ENCODE measurements at regions not wholly inside any gene's neighbourhood (a gene's known extent, or its start where the extent isn't known, plus 50 kb on each side); places are given as distances from the start of the nearest gene placed in this dataset.

DNA sequence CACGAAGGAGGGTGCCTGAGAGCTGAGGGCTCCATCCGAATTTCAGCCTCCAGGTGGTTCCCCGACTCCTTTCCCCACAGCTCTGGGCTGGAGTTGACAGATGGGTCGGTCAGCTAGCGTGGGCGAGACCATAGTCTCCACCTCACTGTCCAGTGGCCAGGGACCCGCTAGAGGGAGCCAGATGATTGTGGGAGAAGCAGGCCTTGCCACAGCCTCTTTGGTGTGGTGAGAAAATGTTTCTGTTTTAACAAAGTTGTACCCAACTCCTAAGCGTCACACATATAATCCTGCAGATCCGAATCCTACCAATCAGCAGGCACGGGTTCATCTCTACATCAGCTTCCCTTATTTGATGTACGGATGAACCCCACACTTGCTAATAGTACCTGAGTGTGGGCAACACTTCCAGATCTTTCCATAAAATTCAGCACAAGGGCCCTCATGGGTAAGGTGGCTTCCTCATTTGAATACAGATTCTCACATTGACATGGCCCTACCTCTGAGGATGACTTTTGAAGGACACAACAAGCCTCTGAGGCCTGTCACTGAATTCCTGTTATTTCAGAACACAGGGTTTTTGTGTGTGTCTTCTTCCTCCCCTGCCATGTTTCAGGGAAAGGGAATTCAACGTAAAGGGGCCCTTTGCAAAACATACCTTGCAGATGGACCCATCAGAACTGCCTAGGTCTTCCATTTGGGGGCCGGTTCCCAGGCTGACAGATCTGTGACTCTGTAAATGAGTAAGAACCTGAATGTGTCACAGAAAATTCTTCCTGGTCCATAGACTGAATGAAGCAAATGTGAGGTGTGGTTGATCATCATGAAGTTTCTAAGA lies 103.2 kb upstream of the DUSP22 start:
- Histone ChIP-seq H3K4me1 (no peaks in the 10 kb centered on the region), H3K27me3 (no peaks in the 10 kb centered on the region), H3K27ac (no peak overlapping the region), H3K9ac (ENCODE audit: low read depth in 2 of 2, low read length in 2 of 2) (no peak overlapping the region), H3K36me3 (no peaks in the 10 kb centered on the region), H3K4me3 (no peak overlapping the region), H3K9me3 (no peaks in the 10 kb centered on the region)
- TF ChIP-seq, protein P1, sequence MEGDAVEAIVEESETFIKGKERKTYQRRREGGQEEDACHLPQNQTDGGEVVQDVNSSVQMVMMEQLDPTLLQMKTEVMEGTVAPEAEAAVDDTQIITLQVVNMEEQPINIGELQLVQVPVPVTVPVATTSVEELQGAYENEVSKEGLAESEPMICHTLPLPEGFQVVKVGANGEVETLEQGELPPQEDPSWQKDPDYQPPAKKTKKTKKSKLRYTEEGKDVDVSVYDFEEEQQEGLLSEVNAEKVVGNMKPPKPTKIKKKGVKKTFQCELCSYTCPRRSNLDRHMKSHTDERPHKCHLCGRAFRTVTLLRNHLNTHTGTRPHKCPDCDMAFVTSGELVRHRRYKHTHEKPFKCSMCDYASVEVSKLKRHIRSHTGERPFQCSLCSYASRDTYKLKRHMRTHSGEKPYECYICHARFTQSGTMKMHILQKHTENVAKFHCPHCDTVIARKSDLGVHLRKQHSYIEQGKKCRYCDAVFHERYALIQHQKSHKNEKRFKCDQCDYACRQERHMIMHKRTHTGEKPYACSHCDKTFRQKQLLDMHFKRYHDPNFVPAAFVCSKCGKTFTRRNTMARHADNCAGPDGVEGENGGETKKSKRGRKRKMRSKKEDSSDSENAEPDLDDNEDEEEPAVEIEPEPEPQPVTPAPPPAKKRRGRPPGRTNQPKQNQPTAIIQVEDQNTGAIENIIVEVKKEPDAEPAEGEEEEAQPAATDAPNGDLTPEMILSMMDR (IDR thresholded peaks at IDR 0.05), result peak; percentile 67
- peak; percentile 79 for DNase-seq
- intact Hi-C loops (cut with DNase I), result no loop called here

DNA sequence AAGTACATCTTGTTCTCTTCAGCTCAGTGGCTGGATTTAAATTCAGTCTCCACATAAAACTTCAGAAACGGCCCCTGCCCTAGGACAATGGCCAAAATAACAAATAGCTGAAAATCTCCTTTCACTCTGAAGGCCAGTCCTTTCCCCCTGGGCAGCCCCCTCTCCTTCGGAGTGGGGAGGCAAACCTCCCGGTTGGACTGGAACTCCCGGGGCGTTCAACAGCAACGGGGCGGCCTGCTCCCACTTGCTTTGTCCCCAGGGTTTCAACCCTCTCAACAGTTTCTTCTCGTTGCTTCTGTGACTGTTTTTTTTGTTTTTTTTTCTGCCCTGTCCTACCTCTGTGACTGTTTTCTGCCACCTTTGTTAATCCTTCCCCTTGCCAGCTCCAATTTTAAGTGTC lies 102.6 kb upstream of the DUSP22 start:
- Histone ChIP-seq H3K36me3 (no peaks in the 10 kb centered on the region), H3K27me3 (no peaks in the 10 kb centered on the region), H3K27ac (no peak overlapping the region), H3K9me3 (no peaks in the 10 kb centered on the region), H3K4me3 (no peak overlapping the region), H3K9ac (ENCODE audit: low read depth in 2 of 2, low read length in 2 of 2) (no peak overlapping the region), H3K4me1 (no peaks in the 10 kb centered on the region)
- intact Hi-C loops (cut with DNase I), result no loop called here
- no peak for DNase-seq
- TF ChIP-seq, protein P1 (IDR thresholded peaks at IDR 0.05), result no peak

DNA sequence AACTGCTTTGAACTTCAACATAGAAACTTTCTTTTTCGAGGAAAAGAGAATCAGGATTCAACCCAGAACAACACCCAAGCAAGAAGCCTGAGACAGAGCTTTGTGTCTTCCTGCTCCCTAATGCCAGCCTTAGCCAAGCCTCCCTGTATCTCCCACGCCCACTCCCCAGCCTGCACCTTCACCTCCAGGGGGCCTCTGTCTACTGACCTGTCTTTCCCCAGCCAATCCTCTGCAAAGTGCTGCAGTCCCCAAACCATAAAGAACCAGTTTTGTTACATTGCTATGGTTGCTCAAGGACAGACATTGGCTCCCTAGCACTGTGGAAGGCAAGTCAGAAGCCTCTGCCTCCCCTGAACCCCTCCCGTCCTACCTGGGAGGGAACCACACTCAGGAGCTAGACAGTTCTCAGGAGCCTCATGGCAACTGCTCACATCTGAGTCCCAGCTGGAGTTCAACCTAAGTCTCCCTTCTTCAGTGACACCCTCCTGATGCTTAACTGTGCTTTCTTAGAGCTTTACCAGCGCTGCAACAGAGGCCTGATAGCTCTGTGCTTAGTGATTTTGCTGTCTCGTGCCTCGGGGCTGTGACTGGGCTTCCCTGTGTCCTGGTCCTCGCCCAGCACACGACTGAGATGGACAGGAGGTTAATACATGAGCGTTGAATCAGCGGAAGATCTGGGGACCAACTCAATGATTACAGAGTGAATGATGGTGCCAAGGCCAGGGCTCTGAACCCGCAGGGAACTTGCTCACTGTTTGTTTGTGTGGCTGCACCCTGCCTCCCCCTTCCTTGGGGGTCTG lies 101.5 kb upstream of the DUSP22 start:
- intact Hi-C loops (cut with DNase I), result no loop called here
- H3K4me3 ChIP-seq, result no peak overlapping the region
- no peaks in the 10 kb centered on the region for H3K27me3 ChIP-seq
- H3K36me3 ChIP-seq, result no peaks in the 10 kb centered on the region
- H3K27ac ChIP-seq, result no peak overlapping the region
- no peaks in the 10 kb centered on the region for H3K9me3 ChIP-seq
- DNase-seq, result no peak
- H3K4me1 ChIP-seq, result no peaks in the 10 kb centered on the region
- TF ChIP-seq, protein P1 (IDR thresholded peaks at IDR 0.05), result no peak
- no peak overlapping the region for H3K9ac ChIP-seq (ENCODE audit: low read depth in 2 of 2, low read length in 2 of 2)

DNA sequence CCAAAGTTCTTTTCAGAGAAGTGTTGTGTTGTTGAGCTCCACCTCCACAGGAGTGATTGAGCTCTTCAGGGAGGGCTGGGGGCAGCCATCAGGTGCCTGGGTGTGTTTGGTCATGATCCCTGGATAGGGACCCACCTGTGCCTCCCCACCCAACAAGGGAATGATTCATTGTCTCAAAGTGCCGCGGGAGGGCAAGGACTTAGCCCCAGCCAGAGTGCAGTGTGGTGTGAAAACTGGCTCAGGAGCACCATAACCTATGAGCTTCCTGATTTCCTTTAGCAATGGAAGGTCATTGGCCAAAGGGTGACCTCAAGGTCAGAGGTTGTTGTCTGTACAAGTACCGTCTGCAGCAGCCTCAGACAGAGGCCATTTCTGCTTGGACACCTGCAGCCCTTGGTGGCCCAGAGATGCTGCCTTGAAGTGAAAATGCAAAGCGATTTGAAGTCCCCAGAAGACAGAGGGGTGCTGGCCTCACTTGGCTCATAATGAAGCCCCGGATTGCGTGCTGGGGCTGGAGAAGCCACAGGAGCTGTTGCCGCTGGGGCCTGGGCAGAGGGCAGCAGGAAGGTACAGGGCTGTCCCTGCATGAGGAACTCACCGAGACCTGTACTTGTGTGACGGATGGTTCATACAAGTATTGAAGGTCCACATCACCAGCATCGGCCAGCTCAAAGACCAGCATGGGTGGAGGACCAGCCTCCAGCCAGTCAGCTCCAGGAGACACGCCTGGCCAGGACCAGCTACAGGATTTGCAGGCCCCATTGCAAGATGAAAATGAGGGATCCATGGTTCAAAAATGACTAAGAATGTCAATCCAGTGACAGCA lies 100.6 kb upstream of the DUSP22 start:
- no peaks in the 10 kb centered on the region for H3K27me3 ChIP-seq
- intact Hi-C loops (cut with DNase I), result no loop called here
- no peaks in the 10 kb centered on the region for H3K36me3 ChIP-seq
- H3K9me3 ChIP-seq, result no peaks in the 10 kb centered on the region
- no peak overlapping the region for H3K9ac ChIP-seq (ENCODE audit: low read depth in 2 of 2, low read length in 2 of 2)
- no peak overlapping the region for H3K27ac ChIP-seq
- no peaks in the 10 kb centered on the region for H3K4me1 ChIP-seq
- no peak overlapping the region for H3K4me3 ChIP-seq
- DNase-seq, result no peak
- TF ChIP-seq, protein P1 (IDR thresholded peaks at IDR 0.05), result no peak

DNA sequence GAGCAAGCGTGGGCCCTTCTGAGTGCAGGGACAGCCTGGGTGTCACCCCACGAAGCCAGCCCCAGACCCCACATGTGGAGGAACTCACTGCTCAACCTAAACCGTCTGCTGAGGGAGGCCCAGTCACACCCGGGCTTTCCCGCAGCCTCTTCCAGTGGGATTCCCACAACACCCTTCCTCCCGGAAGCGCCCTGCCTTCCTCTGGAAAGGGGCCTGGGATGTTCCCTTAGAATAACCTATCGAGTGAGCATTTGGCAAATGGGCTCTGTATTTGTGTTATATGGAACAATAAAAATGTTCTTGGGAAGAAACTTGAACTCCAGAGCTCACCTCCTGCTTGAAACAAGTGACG lies 100.0 kb upstream of the DUSP22 start:
- Histone ChIP-seq H3K4me3 (no peak overlapping the region), H3K4me1 (no peaks in the 10 kb centered on the region), H3K9ac (ENCODE audit: low read depth in 2 of 2, low read length in 2 of 2) (no peak overlapping the region), H3K27me3 (no peaks in the 10 kb centered on the region), H3K36me3 (no peaks in the 10 kb centered on the region), H3K27ac (no peak overlapping the region), H3K9me3 (no peaks in the 10 kb centered on the region)
- TF ChIP-seq, protein P1 (IDR thresholded peaks at IDR 0.05), result no peak
- intact Hi-C loops (cut with DNase I), result no loop called here
- DNase-seq, result no peak

Measured in colonic mucosa (tissue), 4 donors.